ENCODE measurements at regions not wholly inside any gene's neighbourhood (a gene's known extent, or its start where the extent isn't known, plus 50 kb on each side); places are given as distances from the start of the nearest gene placed in this dataset.

- CTCF ChIA-PET, result no interaction called here
- H3K4me3 ChIP-seq (ENCODE audit: low read depth, low read length), result no peak overlapping the region
- POLR2A ChIA-PET, result no interaction called here
- no peaks in the 10 kb centered on the region for H3K36me3 ChIP-seq (ENCODE audit: control insufficient read depth in 2 of 2, insufficient read depth in 1 of 2, low read length in 2 of 2)
- TF ChIP-seq SP2 (tag by site-specific recombination; IDR thresholded peaks at IDR 0.05), result no peak
- TF ChIP-seq, protein P1, sequence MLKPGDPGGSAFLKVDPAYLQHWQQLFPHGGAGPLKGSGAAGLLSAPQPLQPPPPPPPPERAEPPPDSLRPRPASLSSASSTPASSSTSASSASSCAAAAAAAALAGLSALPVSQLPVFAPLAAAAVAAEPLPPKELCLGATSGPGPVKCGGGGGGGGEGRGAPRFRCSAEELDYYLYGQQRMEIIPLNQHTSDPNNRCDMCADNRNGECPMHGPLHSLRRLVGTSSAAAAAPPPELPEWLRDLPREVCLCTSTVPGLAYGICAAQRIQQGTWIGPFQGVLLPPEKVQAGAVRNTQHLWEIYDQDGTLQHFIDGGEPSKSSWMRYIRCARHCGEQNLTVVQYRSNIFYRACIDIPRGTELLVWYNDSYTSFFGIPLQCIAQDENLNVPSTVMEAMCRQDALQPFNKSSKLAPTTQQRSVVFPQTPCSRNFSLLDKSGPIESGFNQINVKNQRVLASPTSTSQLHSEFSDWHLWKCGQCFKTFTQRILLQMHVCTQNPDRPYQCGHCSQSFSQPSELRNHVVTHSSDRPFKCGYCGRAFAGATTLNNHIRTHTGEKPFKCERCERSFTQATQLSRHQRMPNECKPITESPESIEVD (tag by site-specific recombination; IDR thresholded peaks at IDR 0.05), result no peak
- no peaks in the 10 kb centered on the region for H3K9me3 ChIP-seq (ENCODE audit: control insufficient read depth, insufficient read depth, low read depth, low read length)
- H3K27ac ChIP-seq (ENCODE audit: extremely low read depth, low read depth, low read length), result no peak overlapping the region
- no peaks in the 10 kb centered on the region for H3K4me1 ChIP-seq (ENCODE audit: control insufficient read depth, insufficient read depth, low read length)
These were observed 893.5 kb downstream of the SUCLG1 start for GRCh38 chr2:83565626-83566025.

- H3K9me3 ChIP-seq (ENCODE audit: control insufficient read depth, insufficient read depth, low read depth, low read length), result no peaks in the 10 kb centered on the region
- CTCF ChIA-PET, result no interaction called here
- no peaks in the 10 kb centered on the region for H3K4me1 ChIP-seq (ENCODE audit: control insufficient read depth, insufficient read depth, low read length)
- no peak for TF ChIP-seq WT1 (tag by site-specific recombination; IDR thresholded peaks at IDR 0.05)
- TF ChIP-seq INSM2 (tag by site-specific recombination; IDR thresholded peaks at IDR 0.05), result no peak
- no peak for TF ChIP-seq ZNF350 (tag by site-specific recombination; IDR thresholded peaks at IDR 0.05)
- TF ChIP-seq, protein P1 (tag by site-specific recombination; IDR thresholded peaks at IDR 0.05), result no peak
- no peak for TF ChIP-seq ZFP37 (tag by site-specific recombination; IDR thresholded peaks at IDR 0.05)
- TF ChIP-seq ZNF654 (tag by site-specific recombination; IDR thresholded peaks at IDR 0.05; ENCODE audit: low read depth), result no peak
- TF ChIP-seq ZNF707 (tag by site-specific recombination; IDR thresholded peaks at IDR 0.05), result no peak
- TF ChIP-seq ZNF202 (tag by site-specific recombination; IDR thresholded peaks at IDR 0.05; ENCODE audit: borderline replicate concordance), result no peak
- TF ChIP-seq ZNF768 (tag by site-specific recombination; IDR thresholded peaks at IDR 0.05), result no peak
- TF ChIP-seq BCL11A (tag by site-specific recombination; IDR thresholded peaks at IDR 0.05; ENCODE audit: low read depth), result no peak
- TF ChIP-seq, protein P2, sequence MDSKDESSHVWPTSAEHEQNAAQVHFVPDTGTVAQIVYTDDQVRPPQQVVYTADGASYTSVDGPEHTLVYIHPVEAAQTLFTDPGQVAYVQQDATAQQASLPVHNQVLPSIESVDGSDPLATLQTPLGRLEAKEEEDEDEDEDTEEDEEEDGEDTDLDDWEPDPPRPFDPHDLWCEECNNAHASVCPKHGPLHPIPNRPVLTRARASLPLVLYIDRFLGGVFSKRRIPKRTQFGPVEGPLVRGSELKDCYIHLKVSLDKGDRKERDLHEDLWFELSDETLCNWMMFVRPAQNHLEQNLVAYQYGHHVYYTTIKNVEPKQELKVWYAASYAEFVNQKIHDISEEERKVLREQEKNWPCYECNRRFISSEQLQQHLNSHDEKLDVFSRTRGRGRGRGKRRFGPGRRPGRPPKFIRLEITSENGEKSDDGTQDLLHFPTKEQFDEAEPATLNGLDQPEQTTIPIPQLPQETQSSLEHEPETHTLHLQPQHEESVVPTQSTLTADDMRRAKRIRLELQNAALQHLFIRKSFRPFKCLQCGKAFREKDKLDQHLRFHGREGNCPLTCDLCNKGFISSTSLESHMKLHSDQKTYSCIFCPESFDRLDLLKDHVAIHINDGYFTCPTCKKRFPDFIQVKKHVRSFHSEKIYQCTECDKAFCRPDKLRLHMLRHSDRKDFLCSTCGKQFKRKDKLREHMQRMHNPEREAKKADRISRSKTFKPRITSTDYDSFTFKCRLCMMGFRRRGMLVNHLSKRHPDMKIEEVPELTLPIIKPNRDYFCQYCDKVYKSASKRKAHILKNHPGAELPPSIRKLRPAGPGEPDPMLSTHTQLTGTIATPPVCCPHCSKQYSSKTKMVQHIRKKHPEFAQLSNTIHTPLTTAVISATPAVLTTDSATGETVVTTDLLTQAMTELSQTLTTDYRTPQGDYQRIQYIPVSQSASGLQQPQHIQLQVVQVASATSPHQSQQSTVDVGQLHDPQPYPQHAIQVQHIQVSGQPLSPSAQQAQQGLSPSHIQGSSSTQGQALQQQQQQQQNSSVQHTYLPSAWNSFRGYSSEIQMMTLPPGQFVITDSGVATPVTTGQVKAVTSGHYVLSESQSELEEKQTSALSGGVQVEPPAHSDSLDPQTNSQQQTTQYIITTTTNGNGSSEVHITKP (tag by site-specific recombination; IDR thresholded peaks at IDR 0.05), result no peak
- no peak overlapping the region for H3K4me3 ChIP-seq (ENCODE audit: low read depth, low read length)
- POLR2A ChIA-PET, result no interaction called here
- H3K27ac ChIP-seq (ENCODE audit: extremely low read depth, low read depth, low read length), result no peak overlapping the region
- no peaks in the 10 kb centered on the region for H3K36me3 ChIP-seq (ENCODE audit: control insufficient read depth in 2 of 2, insufficient read depth in 1 of 2, low read length in 2 of 2)
These were observed 893.9 kb downstream of the SUCLG1 start for GRCh38 chr2:83565181-83565580.

GRCh38 chr2:83561592-83561991 lies 897.5 kb downstream of the SUCLG1 start:
- TF ChIP-seq GFI1B (tag by site-specific recombination; IDR thresholded peaks at IDR 0.05) (no peak), ZFP37 (tag by site-specific recombination; IDR thresholded peaks at IDR 0.05) (no peak), ZNF660 (tag by site-specific recombination; IDR thresholded peaks at IDR 0.05) (no peak), ZSCAN16 (tag by site-specific recombination; IDR thresholded peaks at IDR 0.05) (no peak), ZNF621 (tag by site-specific recombination; IDR thresholded peaks at IDR 0.05) (no peak)
- Histone ChIP-seq H3K36me3 (ENCODE audit: control insufficient read depth in 2 of 2, insufficient read depth in 1 of 2, low read length in 2 of 2) (no peaks in the 10 kb centered on the region), H3K9me3 (ENCODE audit: control insufficient read depth, insufficient read depth, low read depth, low read length) (no peaks in the 10 kb centered on the region), H3K4me1 (ENCODE audit: control insufficient read depth, insufficient read depth, low read length) (no peaks in the 10 kb centered on the region), H3K4me3 (ENCODE audit: low read depth, low read length) (no peak overlapping the region), H3K27ac (ENCODE audit: extremely low read depth, low read depth, low read length) (no peak overlapping the region)
- ChIA-PET POLR2A (no interaction called here), CTCF (interaction anchor here (0.6 kb wide), 1 partner anchor 129 kb away, joined by 5 read pairs; no protein-coding TSS in a partner anchor)

Measured in HEK293 (cell line).